DMS53 (cell line): ENCODE measurements at regions not wholly inside any gene's neighbourhood (a gene's known extent, or its start where the extent isn't known, plus 50 kb on each side); places are given as distances from the start of the nearest gene placed in this dataset.
"Not testable (repeated sequence)": the region's sequence is repeated elsewhere in the genome, so short reads cannot be mapped to it uniquely, and the experiment has no call there.

ENCODE experiments used
- DNase-seq: peaks from one replicate; lab custom pipeline; 2025; lab: John Stamatoyannopoulos, UW

- DNase-seq = no peak
Measured at GRCh38 chr4:155032521-155033229, 175.8 kb upstream of the NPY2R start.

GRCh38 chr4:155033604-155034003 lies 174.8 kb upstream of the NPY2R start:
- DNase-seq = peak; percentile 21

DNA sequence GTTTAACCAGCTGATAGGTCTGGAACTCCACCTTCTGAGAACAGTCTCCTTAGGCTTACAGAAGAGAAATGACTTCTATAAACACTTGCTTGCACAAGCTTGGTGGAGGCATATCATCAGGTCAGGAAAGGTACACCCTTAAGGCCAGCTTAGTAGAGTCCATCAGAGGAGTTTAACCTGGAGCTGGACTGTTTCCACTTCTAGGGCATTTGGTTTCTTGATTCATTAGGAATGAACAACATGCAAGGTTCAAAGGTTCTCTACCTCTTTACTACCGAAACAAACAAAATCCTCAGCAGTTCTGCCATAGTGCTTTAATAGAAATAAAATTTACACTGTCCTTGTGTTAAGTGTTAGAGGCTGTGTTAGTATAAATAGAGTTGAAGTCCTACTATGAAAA lies 171.4 kb upstream of the NPY2R start:
- DNase-seq = no peak

GRCh38 chr4:155038459-155038858 lies 170.0 kb upstream of the NPY2R start:
- DNase-seq = no peak

DNA sequence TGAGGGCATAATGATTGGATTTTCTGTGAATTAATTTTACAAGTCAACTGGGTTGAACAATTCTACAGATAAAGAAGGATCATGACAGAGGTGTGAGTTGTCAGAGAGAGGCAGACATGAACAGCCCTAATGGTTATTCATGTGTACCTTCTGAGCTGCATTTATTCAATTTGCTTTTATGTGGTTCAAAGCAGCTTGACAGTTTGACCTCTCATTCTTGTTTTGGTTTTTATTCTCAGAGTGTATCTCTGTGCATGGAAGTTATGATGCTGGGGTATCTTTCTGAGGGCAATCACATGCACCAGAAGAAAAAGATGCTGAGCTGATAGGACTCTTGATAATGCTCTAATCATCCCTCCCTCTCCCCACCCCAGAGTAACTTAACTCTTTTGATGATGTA lies 169.3 kb upstream of the NPY2R start:
- DNase-seq = no peak

- no peak for DNase-seq
Measured at GRCh38 chr4:155040031-155040430, 168.4 kb upstream of the NPY2R start.

GRCh38 chr4:155042014-155042413 lies 166.4 kb upstream of the NPY2R start:
- no peak for DNase-seq

DNA sequence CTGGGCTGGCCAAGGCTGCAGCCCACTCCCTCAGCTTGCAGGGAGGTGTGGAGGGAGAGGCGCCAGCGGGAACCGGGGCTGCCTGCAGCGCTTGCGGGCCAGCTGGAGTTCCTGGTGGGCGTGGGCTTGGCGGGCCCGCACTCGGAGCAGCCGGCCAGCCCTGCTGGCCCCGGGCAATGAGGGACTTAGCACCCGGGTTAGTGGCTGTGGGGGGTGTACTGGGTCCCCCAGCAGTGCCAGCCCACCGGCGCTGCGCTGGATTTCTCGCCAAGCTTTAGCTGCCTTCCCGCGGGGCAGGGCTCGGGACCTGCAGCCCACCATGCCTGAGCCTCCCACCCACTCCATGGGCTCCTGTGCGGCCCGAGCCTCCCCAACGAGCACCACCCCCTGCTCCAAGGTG lies 164.2 kb upstream of the NPY2R start:
- not testable (repeated sequence) for DNase-seq

DNA sequence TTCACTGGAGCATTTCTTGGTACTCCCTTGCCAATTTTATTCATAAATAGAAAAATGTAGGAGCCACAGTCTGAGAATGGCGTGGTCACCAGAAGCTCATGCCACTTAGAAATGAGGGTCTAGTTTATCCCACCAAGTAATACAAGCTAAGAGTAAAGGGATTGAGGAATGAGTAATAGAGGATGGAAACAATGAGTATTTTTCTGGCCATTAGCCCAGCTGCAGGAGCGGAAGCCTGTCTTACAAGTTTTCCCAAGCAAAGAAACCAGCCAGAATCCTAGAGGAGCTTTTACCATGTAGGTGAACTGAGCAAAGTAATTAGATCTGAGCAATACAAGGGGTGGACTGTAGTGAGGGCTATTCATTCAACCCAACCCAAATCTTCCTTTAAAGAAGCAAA lies 160.7 kb upstream of the NPY2R start:
- DNase-seq = no peak

DNA sequence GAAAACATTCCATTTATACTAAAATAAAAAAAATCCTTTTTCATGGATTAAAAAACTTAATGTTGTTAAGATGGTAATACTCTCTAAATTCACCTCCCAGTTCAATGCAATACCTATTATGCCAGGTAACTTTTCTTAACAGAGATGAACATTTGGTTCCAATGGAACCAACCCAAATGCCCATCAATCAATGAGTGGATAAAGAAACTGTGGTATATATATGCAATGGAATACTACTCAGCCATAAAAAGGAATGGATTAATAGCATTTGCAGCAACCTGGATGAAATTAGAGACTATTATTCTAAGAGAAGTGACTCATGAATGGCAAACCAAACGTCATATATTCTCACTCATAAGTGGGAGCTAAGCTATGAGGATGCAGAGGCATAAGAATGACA lies 154.4 kb upstream of the NPY2R start:
- DNase-seq = not testable (repeated sequence)

DNA sequence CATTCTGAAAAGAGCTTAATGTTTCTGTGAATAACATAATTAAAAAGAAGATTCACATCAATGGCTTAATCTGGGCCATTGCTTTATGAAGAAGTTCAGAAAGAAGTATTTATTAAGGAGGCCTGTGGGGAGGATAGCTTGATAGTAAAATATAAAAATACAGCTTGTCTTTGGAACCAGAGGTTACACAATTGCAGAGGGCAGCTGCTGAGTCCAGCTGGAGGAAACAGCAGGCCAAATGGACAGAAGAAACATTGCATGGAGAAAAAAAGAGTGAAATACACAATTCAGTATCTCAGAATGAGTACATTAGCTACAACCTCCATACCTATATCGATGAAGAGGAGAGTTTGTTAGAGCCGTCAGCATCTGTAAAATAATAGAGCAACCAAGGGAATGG lies 148.0 kb upstream of the NPY2R start:
- DNase-seq = no peak

DNA sequence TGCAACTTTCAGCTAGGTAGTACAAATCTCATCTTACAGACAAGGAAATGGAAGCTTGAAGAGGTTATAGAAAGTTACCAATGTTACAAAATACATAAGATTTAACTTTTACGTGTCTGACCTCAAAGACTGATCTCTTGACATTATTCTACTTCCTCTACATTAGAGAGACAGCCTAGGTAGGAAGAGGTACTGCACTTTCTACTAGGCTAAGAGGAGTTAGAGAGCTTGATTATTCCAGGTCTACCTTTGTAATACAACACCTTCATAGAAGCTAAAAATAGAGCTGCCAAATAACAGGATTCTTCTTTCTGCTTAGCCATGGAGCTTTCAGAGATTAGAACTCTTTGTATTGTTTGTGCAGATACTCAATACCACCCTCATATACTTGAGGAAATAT lies 147.6 kb upstream of the NPY2R start:
- DNase-seq = peak; percentile 7

- no peak for DNase-seq
Measured at GRCh38 chr4:155062948-155063347, 145.5 kb upstream of the NPY2R start.

- not testable (repeated sequence) for DNase-seq
Measured at GRCh38 chr4:155064934-155065333, 143.5 kb upstream of the NPY2R start.

- no peak for DNase-seq
Measured at GRCh38 chr4:155066871-155067270, 141.6 kb upstream of the NPY2R start.

DNA sequence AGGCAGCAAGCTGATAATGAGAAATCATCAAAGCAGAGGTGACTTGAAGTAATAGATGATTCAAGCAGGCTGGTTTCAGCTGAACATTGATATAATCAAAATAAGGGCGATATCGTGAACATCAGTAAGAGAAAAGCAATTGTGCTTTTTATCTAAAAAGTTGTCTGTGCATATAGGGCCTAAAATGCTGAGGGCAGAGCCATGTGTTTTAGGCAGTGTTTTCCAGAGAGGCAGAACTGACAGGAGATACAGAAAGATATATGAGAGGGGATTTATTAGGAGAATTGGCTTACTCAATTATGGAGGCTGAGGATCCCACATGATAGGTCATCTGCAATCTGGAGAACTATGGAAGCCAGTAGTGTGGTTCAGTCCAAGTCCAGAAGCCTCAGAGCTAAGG lies 136.5 kb upstream of the NPY2R start:
- DNase-seq = no peak

DNA sequence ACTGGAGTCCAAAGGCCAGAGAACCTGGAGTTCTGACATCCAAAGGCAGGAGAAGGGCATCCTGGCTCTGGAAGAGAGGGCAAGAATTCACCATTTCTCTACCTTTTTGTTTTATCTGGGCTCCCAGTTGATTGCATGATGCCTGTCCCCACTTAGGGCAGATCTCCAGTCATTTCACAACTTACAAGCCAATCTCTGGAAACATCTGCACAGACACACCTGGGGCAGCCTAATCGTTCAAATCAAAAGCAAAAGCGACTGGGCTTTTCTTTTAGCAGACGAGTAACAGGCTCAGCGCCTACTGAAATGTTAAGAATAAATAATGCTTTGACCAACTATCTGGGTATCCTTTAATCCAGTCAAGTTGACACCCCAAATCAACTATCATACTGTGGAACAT lies 136.0 kb upstream of the NPY2R start:
- no peak for DNase-seq

- DNase-seq = no peak
Measured at GRCh38 chr4:155073852-155074251, 134.6 kb upstream of the NPY2R start.

- DNase-seq = no peak
Measured at GRCh38 chr4:155076256-155076785, 132.1 kb upstream of the NPY2R start.

DNA sequence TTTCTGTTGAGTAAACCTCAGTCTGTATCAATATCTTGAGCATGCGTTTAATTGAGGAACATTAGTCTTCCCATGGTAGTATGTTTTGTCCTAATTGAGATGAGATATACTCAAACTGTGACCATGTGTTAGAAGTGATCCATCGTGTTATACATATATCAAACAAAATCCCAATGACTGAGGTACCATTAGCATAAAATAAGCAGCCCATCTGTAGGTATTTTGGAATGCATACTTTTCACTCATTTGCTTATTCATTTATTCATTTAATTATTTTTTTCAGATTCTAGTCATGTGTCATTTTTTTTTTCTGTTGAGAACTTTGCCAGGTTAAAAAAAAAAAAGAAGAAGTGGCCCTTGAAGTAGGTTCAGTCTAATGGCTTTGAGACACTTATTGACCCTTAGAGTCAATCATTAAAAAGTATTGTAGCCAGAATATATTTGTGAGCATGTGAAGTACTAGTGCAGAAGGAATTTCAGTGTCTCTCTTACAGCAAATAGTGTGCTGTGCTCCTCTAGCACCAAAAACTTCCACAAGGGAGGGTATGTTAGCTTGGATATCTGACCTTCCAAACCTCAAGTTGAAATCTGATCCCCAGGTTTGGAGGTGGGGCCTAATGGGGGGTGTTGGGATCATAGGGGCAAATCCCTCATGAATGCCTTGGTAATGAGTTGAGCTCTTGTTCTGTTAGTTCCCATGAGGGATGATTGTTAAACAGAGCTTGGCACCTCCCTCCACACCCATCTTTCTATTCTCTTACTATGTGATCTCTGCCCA lies 130.8 kb upstream of the NPY2R start:
- DNase-seq = no peak

DNA sequence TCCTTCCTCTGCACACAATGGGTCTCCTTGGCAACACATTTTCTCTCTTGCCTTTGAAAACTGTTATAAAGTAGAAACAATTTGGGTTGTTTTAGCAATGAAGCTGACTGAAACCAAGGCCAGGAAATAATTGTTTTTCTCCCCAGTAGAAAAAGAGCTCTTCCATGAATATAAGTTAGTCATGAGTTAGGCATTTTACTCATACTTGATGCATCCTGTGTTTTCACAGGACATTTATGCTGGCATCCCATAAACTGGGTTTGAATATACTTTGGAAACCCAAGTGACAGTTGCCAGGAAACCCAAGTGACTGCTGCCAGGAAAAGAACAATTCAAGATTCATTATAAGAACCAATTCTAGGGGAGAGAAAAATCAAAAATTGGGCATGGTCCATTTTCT lies 128.6 kb upstream of the NPY2R start:
- no peak for DNase-seq

DNA sequence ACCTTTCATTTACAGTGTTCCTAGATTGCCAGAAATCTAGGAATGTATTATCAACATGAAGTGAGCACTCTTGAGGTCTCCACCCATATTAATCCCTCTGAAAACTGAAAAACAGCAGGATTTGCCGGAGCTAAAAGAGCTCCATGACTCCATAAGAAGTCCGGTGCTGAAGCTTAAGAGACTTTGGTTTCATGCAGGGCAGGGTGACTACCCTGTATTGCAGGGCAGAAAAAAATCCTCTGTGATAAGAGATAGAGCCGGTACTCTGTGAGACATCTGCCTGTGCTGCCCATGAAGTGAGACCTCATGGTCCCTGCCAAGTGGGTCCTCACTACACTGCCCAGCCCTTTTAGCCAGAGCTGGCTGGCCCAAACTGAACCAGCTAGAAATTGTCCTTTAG lies 127.2 kb upstream of the NPY2R start:
- no peak for DNase-seq

- DNase-seq = no peak
Measured at GRCh38 chr4:155085843-155086530, 122.4 kb upstream of the NPY2R start.
